K562 (cell line): ENCODE measurements at regions not wholly inside any gene's neighbourhood (a gene's known extent, or its start where the extent isn't known, plus 50 kb on each side); places are given as distances from the start of the nearest gene placed in this dataset.

Experiments used
- ATAC-seq: fragments of 200-7000 bp; cut with Tn5 transposase; 3 replicates; pipeline ENCODE4 v1.9.1; 2020; ENCODE audit warnings: moderate library complexity
- BruUV-seq: library from RNA; stranded (reverse); fragments of 400-500 nt; replicated peaks from 2 replicates; lab custom pipeline; 2021; lab: Mats Ljungman, UMichigan
- CTCF ChIA-PET: fragments of 300-600 bp; formaldehyde crosslinking; extraction: SDS; loops from one replicate; lab custom pipeline; 2021; ENCODE audit warnings: low intra/inter-chr PET ratio; lab: Yijun Ruan, JAX
- POLR2A ChIA-PET: fragments of 300-600, 350-650 bp; sonication (Branson Sonifier 250); formaldehyde crosslinking; extraction: SDS; loops from one replicate; lab custom pipeline; 2021; ENCODE audit warnings: antibody characterized with exemption, inconsistent platforms; lab: Yijun Ruan, JAX
- DNase-seq, 4 experiments: peaks; one replicate each; pipeline versions ENCODE4 v3.0.0 to v3.0.0-alpha.2; 2011 to 2018; ENCODE audit warnings: low spot score in 3 of 4, mixed read lengths in 3 of 4; ENCODE audit errors: extremely low read depth in 1 of 4
- FAIRE-seq: peaks from 2 replicates; lab custom pipeline; 2011; peaks lifted over from hg19 to GRCh38; lab: Jason Lieb, UNC
- H2AFZ ChIP-seq: 2 replicates; pipeline ENCODE4 v1.6.0; 2011; ENCODE audit warnings: low read depth, low read length, control low read depth, inconsistent platforms
- H3K27ac ChIP-seq: fragments of 200-600 bp; 3 replicates; pipeline ENCODE4 v1.8.0; 2011; ENCODE audit warnings: low read depth, mild to moderate bottlenecking, control low read depth, inconsistent platforms, low read length, moderate library complexity, mixed read lengths; ENCODE audit errors: extremely low read depth
- H3K27me3 ChIP-seq, 2 experiments: fragments of 300-600 bp in 1 of 2; 2 replicates in 1 of 2; 3 replicates in 1 of 2; pipeline versions ENCODE4 v1.6.0 to v1.8.0; 2011; ENCODE audit warnings: inconsistent platforms in 2 of 2, low read length in 2 of 2, mild to moderate bottlenecking in 1 of 2, mixed read lengths in 1 of 2, moderate library complexity in 1 of 2; ENCODE audit not compliant: control insufficient read depth in 2 of 2, insufficient read depth in 2 of 2
- H3K36me3 ChIP-seq: fragments of 300-600 bp; 3 replicates; pipeline ENCODE4 v1.8.0; 2011; ENCODE audit warnings: mild to moderate bottlenecking, low read length, inconsistent platforms; ENCODE audit not compliant: control insufficient read depth, insufficient read depth
- H3K4me1 ChIP-seq, 2 experiments: fragments of 200-600 bp in 1 of 2; replicated peaks in 1 of 2; 2 replicates in 1 of 2; 3 replicates in 1 of 2; pipeline versions ENCODE4 v1.5.1 to v1.8.0; 2011; ENCODE audit warnings: inconsistent platforms in 2 of 2, low read length in 2 of 2, mild to moderate bottlenecking in 1 of 2, mixed read lengths in 1 of 2, moderate library complexity in 1 of 2; ENCODE audit not compliant: control insufficient read depth in 2 of 2, insufficient read depth in 2 of 2
- H3K4me2 ChIP-seq: 2 replicates; pipeline ENCODE4 v1.6.1; 2011; ENCODE audit warnings: low read length, control low read depth, inconsistent platforms, mixed read lengths; ENCODE audit not compliant: insufficient read depth
- H3K4me3 ChIP-seq: fragments of 200-600 bp; sonication (generic), shearing (Covaris generic); 2 replicates; pipeline ENCODE4 v1.5.1; 2016; ENCODE audit warnings: control low read depth, inconsistent platforms
- H3K79me2 ChIP-seq: fragments of 200-600 bp; 3 replicates; pipeline ENCODE4 v1.8.0; 2011; ENCODE audit warnings: low read length, inconsistent platforms; ENCODE audit not compliant: control insufficient read depth, insufficient read depth
- H3K9ac ChIP-seq, 2 experiments: 2 replicates each; pipeline versions ENCODE4 v1.6.0 to v1.6.1; 2011; ENCODE audit warnings: low read depth in 2 of 2, low read length in 2 of 2, control low read depth in 1 of 2, inconsistent platforms in 1 of 2, mild to moderate bottlenecking in 1 of 2, mixed read lengths in 1 of 2; ENCODE audit not compliant: insufficient read depth in 1 of 2
- H3K9me1 ChIP-seq: one replicate; pipeline ENCODE4 v1.6.0; 2011; ENCODE audit warnings: inconsistent platforms, mild to moderate bottlenecking, low read length, moderate library complexity; ENCODE audit not compliant: control insufficient read depth, insufficient read depth
- H3K9me3 ChIP-seq: replicated peaks from 2 replicates; pipeline ENCODE4 v1.5.1; 2011; ENCODE audit warnings: low read depth, low read length, inconsistent platforms; ENCODE audit not compliant: control insufficient read depth, insufficient read depth
- H4K20me1 ChIP-seq: replicated peaks from 2 replicates; pipeline ENCODE4 v1.6.1; 2011; ENCODE audit warnings: low read length, inconsistent platforms, mixed read lengths; ENCODE audit not compliant: control insufficient read depth, insufficient read depth
- FOXM1 ChIP-seq, 2 experiments: fragments of 450-650 bp in 1 of 2; sonication (generic) in 1 of 2; formaldehyde crosslinking in 1 of 2; IDR thresholded peaks; 2 replicates each; pipeline versions ENCODE4 v1.6.1 to v1.9.0; 2017 to 2022; ENCODE audit warnings: low read depth in 2 of 2, mild to moderate bottlenecking in 2 of 2, missing genetic modification reagents in 1 of 2, moderate library complexity in 1 of 2
- MYBL2 ChIP-seq, 2 experiments: fragments of 450-650 bp in 1 of 2; sonication (generic) in 1 of 2; formaldehyde crosslinking in 1 of 2; IDR thresholded peaks; 2 replicates each; pipeline versions ENCODE4 v1.6.1 to v1.8.1; 2017 to 2022; ENCODE audit warnings: borderline replicate concordance in 1 of 2, inconsistent platforms in 1 of 2, low read depth in 1 of 2, mild to moderate bottlenecking in 1 of 2, missing genetic modification reagents in 1 of 2, moderate library complexity in 1 of 2
- RB1 ChIP-seq: fragments of 450-650 bp; IDR thresholded peaks from 2 replicates; pipeline ENCODE4 v1.6.1; 2017; ENCODE audit warnings: low read depth, mild to moderate bottlenecking
- RHOXF2B ChIP-seq: fragments of 250-450 bp; sonication (Bioruptor Pico); conservative IDR thresholded peaks from 2 replicates; pipeline ENCODE4 v1.5.1; 2021
- TOE1 ChIP-seq, 2 experiments: fragments of 450-650 bp in 1 of 2; sonication (generic) in 1 of 2; formaldehyde crosslinking in 1 of 2; IDR thresholded peaks; 2 replicates each; pipeline versions ENCODE4 v1.7.1 to v1.8.0; 2016 to 2022; ENCODE audit warnings: borderline replicate concordance in 2 of 2, mild to moderate bottlenecking in 2 of 2, antibody characterized with exemption in 1 of 2, inconsistent platforms in 1 of 2, low read depth in 1 of 2, missing genetic modification reagents in 1 of 2, moderate library complexity in 1 of 2
- ZFPM2 ChIP-seq: fragments of 250-450 bp; sonication (Bioruptor Pico); IDR thresholded peaks from 2 replicates; pipeline ENCODE4 v1.5.1; 2022; ENCODE audit warnings: mild to moderate bottlenecking
- ZNF717 ChIP-seq: fragments of 250-450 bp; sonication (Bioruptor Pico); IDR thresholded peaks from 2 replicates; pipeline ENCODE4 v1.5.0; 2021
- WGBS: fragments of 100-300 bp; shearing (Covaris generic); methylation state at CpG from one replicate; pipeline ENCODE4 v1.1.6; 2016; ENCODE audit warnings: low coverage, mixed read lengths; ENCODE audit not compliant: insufficient coverage; ENCODE audit errors: missing lambda C conversion rate; 5-methylcytosine and 5-hydroxymethylcytosine counted together
- in situ Hi-C: fragments of 300-500 bp; cut with MboI; formaldehyde crosslinking; loops from 4 replicates; pipeline ENCODE4 v1.15.0; 2018; ENCODE audit warnings: inconsistent platforms, mixed read lengths
- intact Hi-C: fragments of 100-400 bp; cut with micrococcal nuclease; formaldehyde crosslinking; loops from 2 replicates; pipeline ENCODE4 v1.14.2; 2022
- TF ChIP-seq, protein P1 (sequence below): fragments of 250-450 bp; sonication (Bioruptor Pico); IDR thresholded peaks from 2 replicates; pipeline ENCODE4 v1.4.0; 2020; ENCODE audit warnings: mild to moderate bottlenecking, moderate library complexity
- TF ChIP-seq, protein P2 (sequence below): fragments of 150-350 bp; conservative IDR thresholded peaks from 2 replicates; pipeline ENCODE4 v1.6.1; 2014; ENCODE audit warnings: low read length

DNA sequence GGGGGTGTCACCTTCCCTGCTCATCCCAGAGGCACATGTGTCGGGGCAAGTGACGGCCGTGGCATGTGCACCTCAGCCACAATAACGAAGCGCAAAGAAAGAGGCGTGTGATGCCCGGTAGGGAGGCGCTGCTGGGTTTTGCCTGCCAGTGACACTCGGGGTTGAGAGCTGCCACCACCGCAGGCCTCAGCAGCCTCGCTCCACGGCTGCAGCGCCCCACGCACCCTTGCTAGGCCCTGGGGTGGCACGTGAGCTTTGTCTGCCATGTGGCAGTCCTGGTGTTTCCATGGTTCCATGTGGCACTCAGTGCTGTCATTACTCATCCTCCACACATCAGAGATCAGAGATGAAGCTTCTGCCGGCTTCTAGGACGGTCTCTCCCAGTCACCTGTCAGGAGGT, 136.0 kb upstream of the AGAP1 start:
- H3K4me3 ChIP-seq: no peak overlapping the region
- ATAC-seq: no peak
- WGBS: 20% methylated on average over 16 of the region's 17 CpGs
- no peaks in the 10 kb centered on the region for H3K36me3 ChIP-seq
- H4K20me1 ChIP-seq: no peaks in the 10 kb centered on the region
- DNase-seq: no peak
- H3K9me1 ChIP-seq: no peaks in the 10 kb centered on the region
- BruUV-seq: no TSS peak
- H3K27me3 ChIP-seq: peaks cover 18 to 47% of the 10 kb centered on the region in 2 experiments
- H3K27ac ChIP-seq: no peak overlapping the region
- in situ Hi-C loops: no loop called here
- no peak for FAIRE-seq
- H3K4me2 ChIP-seq: no peak overlapping the region
- CTCF ChIA-PET: no interaction called here
- TF ChIP-seq RHOXF2B (CRISPR knock-in tag) (no peak), MYBL2 (IDR thresholded peaks at IDR 0.05; ENCODE audit: low read depth) (no peak), MYBL2 (CRISPR knock-in tag; IDR thresholded peaks at IDR 0.05; ENCODE audit: borderline replicate concordance) (no peak), RB1 (no peak), ZFPM2 (CRISPR knock-in tag) (no peak), TOE1 (IDR thresholded peaks at IDR 0.05; ENCODE audit: borderline replicate concordance) (no peak), TOE1 (CRISPR knock-in tag; IDR thresholded peaks at IDR 0.05; ENCODE audit: borderline replicate concordance, low read depth) (no peak), ZNF717 (CRISPR knock-in tag) (no peak), FOXM1 (IDR thresholded peaks at IDR 0.05; ENCODE audit: low read depth) (no peak), FOXM1 (CRISPR knock-in tag; IDR thresholded peaks at IDR 0.05; ENCODE audit: low read depth) (no peak)
- TF ChIP-seq, protein P1, sequence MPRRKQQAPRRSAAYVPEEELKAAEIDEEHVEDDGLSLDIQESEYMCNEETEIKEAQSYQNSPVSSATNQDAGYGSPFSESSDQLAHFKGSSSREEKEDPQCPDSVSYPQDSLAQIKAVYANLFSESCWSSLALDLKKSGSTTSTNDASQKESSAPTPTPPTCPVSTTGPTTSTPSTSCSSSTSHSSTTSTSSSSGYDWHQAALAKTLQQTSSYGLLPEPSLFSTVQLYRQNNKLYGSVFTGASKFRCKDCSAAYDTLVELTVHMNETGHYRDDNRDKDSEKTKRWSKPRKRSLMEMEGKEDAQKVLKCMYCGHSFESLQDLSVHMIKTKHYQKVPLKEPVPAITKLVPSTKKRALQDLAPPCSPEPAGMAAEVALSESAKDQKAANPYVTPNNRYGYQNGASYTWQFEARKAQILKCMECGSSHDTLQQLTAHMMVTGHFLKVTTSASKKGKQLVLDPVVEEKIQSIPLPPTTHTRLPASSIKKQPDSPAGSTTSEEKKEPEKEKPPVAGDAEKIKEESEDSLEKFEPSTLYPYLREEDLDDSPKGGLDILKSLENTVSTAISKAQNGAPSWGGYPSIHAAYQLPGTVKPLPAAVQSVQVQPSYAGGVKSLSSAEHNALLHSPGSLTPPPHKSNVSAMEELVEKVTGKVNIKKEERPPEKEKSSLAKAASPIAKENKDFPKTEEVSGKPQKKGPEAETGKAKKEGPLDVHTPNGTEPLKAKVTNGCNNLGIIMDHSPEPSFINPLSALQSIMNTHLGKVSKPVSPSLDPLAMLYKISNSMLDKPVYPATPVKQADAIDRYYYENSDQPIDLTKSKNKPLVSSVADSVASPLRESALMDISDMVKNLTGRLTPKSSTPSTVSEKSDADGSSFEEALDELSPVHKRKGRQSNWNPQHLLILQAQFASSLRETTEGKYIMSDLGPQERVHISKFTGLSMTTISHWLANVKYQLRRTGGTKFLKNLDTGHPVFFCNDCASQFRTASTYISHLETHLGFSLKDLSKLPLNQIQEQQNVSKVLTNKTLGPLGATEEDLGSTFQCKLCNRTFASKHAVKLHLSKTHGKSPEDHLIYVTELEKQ: no peak
- TF ChIP-seq, protein P2, sequence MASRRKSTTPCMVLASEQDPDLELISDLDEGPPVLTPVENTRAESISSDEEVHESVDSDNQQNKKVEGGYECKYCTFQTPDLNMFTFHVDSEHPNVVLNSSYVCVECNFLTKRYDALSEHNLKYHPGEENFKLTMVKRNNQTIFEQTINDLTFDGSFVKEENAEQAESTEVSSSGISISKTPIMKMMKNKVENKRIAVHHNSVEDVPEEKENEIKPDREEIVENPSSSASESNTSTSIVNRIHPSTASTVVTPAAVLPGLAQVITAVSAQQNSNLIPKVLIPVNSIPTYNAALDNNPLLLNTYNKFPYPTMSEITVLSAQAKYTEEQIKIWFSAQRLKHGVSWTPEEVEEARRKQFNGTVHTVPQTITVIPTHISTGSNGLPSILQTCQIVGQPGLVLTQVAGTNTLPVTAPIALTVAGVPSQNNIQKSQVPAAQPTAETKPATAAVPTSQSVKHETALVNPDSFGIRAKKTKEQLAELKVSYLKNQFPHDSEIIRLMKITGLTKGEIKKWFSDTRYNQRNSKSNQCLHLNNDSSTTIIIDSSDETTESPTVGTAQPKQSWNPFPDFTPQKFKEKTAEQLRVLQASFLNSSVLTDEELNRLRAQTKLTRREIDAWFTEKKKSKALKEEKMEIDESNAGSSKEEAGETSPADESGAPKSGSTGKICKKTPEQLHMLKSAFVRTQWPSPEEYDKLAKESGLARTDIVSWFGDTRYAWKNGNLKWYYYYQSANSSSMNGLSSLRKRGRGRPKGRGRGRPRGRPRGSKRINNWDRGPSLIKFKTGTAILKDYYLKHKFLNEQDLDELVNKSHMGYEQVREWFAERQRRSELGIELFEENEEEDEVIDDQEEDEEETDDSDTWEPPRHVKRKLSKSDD: no peak
- no peak overlapping the region for H2AFZ ChIP-seq
- H3K9ac ChIP-seq: no peak overlapping the region
- POLR2A ChIA-PET: no interaction called here
- no peaks in the 10 kb centered on the region for H3K9me3 ChIP-seq
- intact Hi-C loops: no loop called here
- H3K4me1 ChIP-seq: no peaks in the 10 kb centered on the region
- H3K79me2 ChIP-seq: no peaks in the 10 kb centered on the region
